ENCODE measurements at regions not wholly inside any gene's neighbourhood (a gene's known extent, or its start where the extent isn't known, plus 50 kb on each side); places are given as distances from the start of the nearest gene placed in this dataset.

- POLR2A ChIA-PET, result interaction anchor here (0.8 to 7.9 kb wide), 3 partner anchors 32 to 1215 kb away, joined by 3 to 325 read pairs (median 3); partner anchors contain the start of gene MLLT11
- H3K36me3 Mint-ChIP-seq (ENCODE audit: low read depth), result peaks cover 45% of the 10 kb centered on the region
- DNase-seq, result peak; percentile 34
Measured at GRCh38 chr1:149845416-149845815, 54.0 kb upstream of the BOLA1 start.

GRCh38 chr1:149846042-149846441, 53.3 kb upstream of the BOLA1 start:
- Mint-ChIP-seq H3K4me1 (ENCODE audit: low read depth) (peaks cover 46% of the 10 kb centered on the region), H3K27me3 (no peaks in the 10 kb centered on the region), H3K4me3 (peak overlapping the region; percentile 88), H3K36me3 (ENCODE audit: low read depth) (peaks cover 45% of the 10 kb centered on the region), H3K9me3 (no peaks in the 10 kb centered on the region), H3K27ac (peak overlapping the region; percentile 86)
- ChIA-PET POLR2A (interaction anchor here (0.8 to 7.9 kb wide), 3 partner anchors 31 to 1215 kb away, joined by 3 to 325 read pairs (median 3); partner anchors contain the start of gene MLLT11), CTCF (no interaction called here)
- peak; percentile 30 for DNase-seq
- ATAC-seq, result no peak
- TF ChIP-seq, protein P1, sequence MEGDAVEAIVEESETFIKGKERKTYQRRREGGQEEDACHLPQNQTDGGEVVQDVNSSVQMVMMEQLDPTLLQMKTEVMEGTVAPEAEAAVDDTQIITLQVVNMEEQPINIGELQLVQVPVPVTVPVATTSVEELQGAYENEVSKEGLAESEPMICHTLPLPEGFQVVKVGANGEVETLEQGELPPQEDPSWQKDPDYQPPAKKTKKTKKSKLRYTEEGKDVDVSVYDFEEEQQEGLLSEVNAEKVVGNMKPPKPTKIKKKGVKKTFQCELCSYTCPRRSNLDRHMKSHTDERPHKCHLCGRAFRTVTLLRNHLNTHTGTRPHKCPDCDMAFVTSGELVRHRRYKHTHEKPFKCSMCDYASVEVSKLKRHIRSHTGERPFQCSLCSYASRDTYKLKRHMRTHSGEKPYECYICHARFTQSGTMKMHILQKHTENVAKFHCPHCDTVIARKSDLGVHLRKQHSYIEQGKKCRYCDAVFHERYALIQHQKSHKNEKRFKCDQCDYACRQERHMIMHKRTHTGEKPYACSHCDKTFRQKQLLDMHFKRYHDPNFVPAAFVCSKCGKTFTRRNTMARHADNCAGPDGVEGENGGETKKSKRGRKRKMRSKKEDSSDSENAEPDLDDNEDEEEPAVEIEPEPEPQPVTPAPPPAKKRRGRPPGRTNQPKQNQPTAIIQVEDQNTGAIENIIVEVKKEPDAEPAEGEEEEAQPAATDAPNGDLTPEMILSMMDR (IDR thresholded peaks at IDR 0.05), result no peak
- intact Hi-C loops (cut with micrococcal nuclease), result no loop called here

More at GRCh38 chr1:149845416-149845815, 54.0 kb upstream of the BOLA1 start:
- ATAC-seq, result no peak
- Mint-ChIP-seq H3K4me3 (peak overlapping the region; percentile 88), H3K4me1 (ENCODE audit: low read depth) (peaks cover 46% of the 10 kb centered on the region), H3K27ac (peak overlapping the region; percentile 86), H3K27me3 (no peaks in the 10 kb centered on the region), H3K9me3 (no peaks in the 10 kb centered on the region)
- CTCF ChIA-PET, result interaction anchor here (1.3 kb wide), 1 partner anchor 40 kb away, joined by 3 read pairs; no protein-coding TSS in a partner anchor
- TF ChIP-seq, protein P1 (IDR thresholded peaks at IDR 0.05), result no peak
- intact Hi-C loops (cut with micrococcal nuclease), result no loop called here

DNA sequence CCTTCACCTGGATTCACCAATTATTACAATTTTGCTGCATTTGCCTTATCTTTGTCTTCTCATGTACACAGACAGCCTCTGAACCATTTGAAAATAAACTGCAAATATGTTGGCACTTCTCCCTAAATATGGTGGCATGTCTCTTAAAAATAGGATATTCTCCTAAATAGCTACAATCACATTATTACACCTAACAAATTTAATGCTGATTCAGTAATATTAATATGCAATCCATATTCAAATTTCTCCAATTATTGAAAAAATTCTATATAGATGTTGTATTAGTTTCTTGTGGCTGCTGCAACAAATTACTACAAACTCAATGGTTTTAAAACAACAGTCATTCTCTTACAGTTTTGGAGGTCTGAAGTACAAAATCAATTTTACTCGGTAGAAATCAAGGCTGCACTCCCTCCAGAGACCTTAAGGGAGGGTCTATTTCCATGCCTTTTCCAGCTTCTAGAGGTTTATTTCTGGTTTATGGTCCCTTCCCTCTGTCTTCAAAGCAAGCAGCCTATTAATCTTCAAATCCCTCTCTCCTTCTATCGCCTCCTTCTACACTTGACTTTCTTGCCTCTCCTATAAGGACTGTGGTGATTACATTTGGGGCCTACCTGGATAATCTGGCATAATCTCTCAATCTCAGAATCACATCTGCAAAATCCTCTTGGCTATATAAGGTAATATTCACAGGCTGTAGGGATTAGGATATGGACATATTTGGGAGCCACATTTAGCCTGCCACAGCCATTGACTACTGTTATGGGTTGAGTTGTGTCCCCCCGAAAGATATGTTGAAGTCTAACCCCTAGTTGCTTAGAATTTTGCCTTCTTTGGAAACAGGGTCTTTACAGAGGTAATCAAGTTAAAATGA, 52.5 kb upstream of the BOLA1 start:
- peak overlapping the region; percentile 87 for H3K27ac Mint-ChIP-seq
- POLR2A ChIA-PET, result interaction anchor here (7.9 kb wide), 1 partner anchor 39 kb away, joined by 325 read pairs; a partner anchor contains a TSS
- H3K4me3 Mint-ChIP-seq, result no peak overlapping the region
- CTCF ChIA-PET, result no interaction called here
- H3K36me3 Mint-ChIP-seq (ENCODE audit: low read depth), result peaks cover 45% of the 10 kb centered on the region
- peaks cover 46% of the 10 kb centered on the region for H3K4me1 Mint-ChIP-seq (ENCODE audit: low read depth)
- DNase-seq, result no peak
- ATAC-seq, result no peak
- intact Hi-C loops (cut with micrococcal nuclease), result no loop called here
- TF ChIP-seq, protein P1 (IDR thresholded peaks at IDR 0.05), result no peak
- H3K9me3 Mint-ChIP-seq, result no peaks in the 10 kb centered on the region
- no peaks in the 10 kb centered on the region for H3K27me3 Mint-ChIP-seq

- H3K4me1 Mint-ChIP-seq (ENCODE audit: low read depth), result peaks cover 46% of the 10 kb centered on the region
- no peaks in the 10 kb centered on the region for H3K27me3 Mint-ChIP-seq
- DNase-seq (no peak), ATAC-seq (no peak)
- H3K4me3 Mint-ChIP-seq, result peak overlapping the region; percentile 89
- intact Hi-C loops (cut with micrococcal nuclease), result no loop called here
- ChIA-PET CTCF (interaction anchor here (0.8 kb wide), 1 partner anchor 339 kb away, joined by 4 read pairs; no protein-coding TSS in a partner anchor), POLR2A (interaction anchor here (0.9 to 7.9 kb wide), 2 partner anchors 35 to 38 kb away, joined by 4 to 325 read pairs; a partner anchor contains a TSS)
- H3K27ac Mint-ChIP-seq, result peak overlapping the region; percentile 91
- no peaks in the 10 kb centered on the region for H3K9me3 Mint-ChIP-seq
- H3K36me3 Mint-ChIP-seq (ENCODE audit: low read depth), result peaks cover 45% of the 10 kb centered on the region
- TF ChIP-seq, protein P1 (IDR thresholded peaks at IDR 0.05), result no peak
Measured at GRCh38 chr1:149848340-149849110, 50.8 kb upstream of the BOLA1 start.

All from activated CD8-positive, alpha-beta T cell treated with anti-CD3 and anti-CD28 coated beads for 36 hours (primary cell).